Pulmonary artery endothelial cell (primary cell): ENCODE measurements at regions not wholly inside any gene's neighbourhood (a gene's known extent, or its start where the extent isn't known, plus 50 kb on each side); places are given as distances from the start of the nearest gene placed in this dataset.
"Not testable (repeated sequence)": the region's sequence is repeated elsewhere in the genome, so short reads cannot be mapped to it uniquely, and the experiment has no call there.

Experiments
- DNase-seq: peaks from one replicate; pipeline ENCODE4 v3.0.0-alpha.2; 2011; ENCODE audit warnings: low read depth, low spot score

- DNase-seq = no peak
Observed at GRCh38 chr4:77443941-77444340, 161.7 kb upstream of the CXCL13 start.

- DNase-seq = no peak
Observed at GRCh38 chr4:77445823-77446222, 159.8 kb upstream of the CXCL13 start.

GRCh38 chr4:77446601-77447000, 159.0 kb upstream of the CXCL13 start:
- DNase-seq = no peak

- no peak for DNase-seq
Observed at GRCh38 chr4:77449171-77449570, 156.4 kb upstream of the CXCL13 start.

- DNase-seq = no peak
Observed at GRCh38 chr4:77450006-77450405, 155.6 kb upstream of the CXCL13 start.

- no peak for DNase-seq
Observed at GRCh38 chr4:77451530-77451929, 154.1 kb upstream of the CXCL13 start.

GRCh38 chr4:77452117-77452516, 153.5 kb upstream of the CXCL13 start:
- DNase-seq = not testable (repeated sequence)

- no peak for DNase-seq
Observed at GRCh38 chr4:77453911-77454310, 151.7 kb upstream of the CXCL13 start.

- no peak for DNase-seq
Observed at GRCh38 chr4:77454858-77455257, 150.8 kb upstream of the CXCL13 start.

GRCh38 chr4:77464100-77464499, 141.5 kb upstream of the CXCL13 start:
- not testable (repeated sequence) for DNase-seq

- no peak for DNase-seq
Observed at GRCh38 chr4:77465271-77465670, 140.3 kb upstream of the CXCL13 start.

GRCh38 chr4:77466430-77466829, 139.2 kb upstream of the CXCL13 start:
- DNase-seq = no peak

GRCh38 chr4:77471821-77472495, 133.7 kb upstream of the CXCL13 start:
- DNase-seq = no peak

- DNase-seq = no peak
Observed at GRCh38 chr4:77473509-77473908, 132.1 kb upstream of the CXCL13 start.

GRCh38 chr4:77481856-77482255, 123.8 kb upstream of the CXCL13 start:
- DNase-seq = no peak

- no peak for DNase-seq
Observed at GRCh38 chr4:77488882-77489281, 116.7 kb upstream of the CXCL13 start.

GRCh38 chr4:77493120-77493752, 112.4 kb upstream of the CXCL13 start:
- no peak for DNase-seq

GRCh38 chr4:77493829-77494551, 111.6 kb upstream of the CXCL13 start:
- no peak for DNase-seq

GRCh38 chr4:77496457-77496856, 109.2 kb upstream of the CXCL13 start:
- no peak for DNase-seq

GRCh38 chr4:77500801-77501200, 104.8 kb upstream of the CXCL13 start:
- DNase-seq = no peak

- no peak for DNase-seq
Observed at GRCh38 chr4:77501240-77501639, 104.4 kb upstream of the CXCL13 start.

GRCh38 chr4:77501851-77502250, 103.8 kb upstream of the CXCL13 start:
- no peak for DNase-seq

- DNase-seq = no peak
Observed at GRCh38 chr4:77504407-77504806, 101.2 kb upstream of the CXCL13 start.
